ENCODE measurements at regions not wholly inside any gene's neighbourhood (a gene's known extent, or its start where the extent isn't known, plus 50 kb on each side); places are given as distances from the start of the nearest gene placed in this dataset.

GRCh38 chr5:12999667-13000066, 944.8 kb downstream of the DNAH5 start:
- Histone ChIP-seq H3K4me3 (replicated peaks; ENCODE audit: insufficient read depth, low read length) (no peak overlapping the region), H3K27ac (replicated peaks) (no peak overlapping the region), H3K27me3 (ENCODE audit: insufficient read depth, poor library complexity, severe bottlenecking) (no peaks in the 10 kb centered on the region)
- DNase-seq (ENCODE audit: low read depth in 1 of 2, low spot score in 1 of 2): no peak
- TF ChIP-seq REST (IDR thresholded peaks at IDR 0.05; ENCODE audit: insufficient replicate concordance, low read depth) (no peak), SPI1 (IDR thresholded peaks at IDR 0.05; ENCODE audit: borderline replicate concordance, low read depth) (no peak), POLR2AphosphoS5 (IDR thresholded peaks at IDR 0.05; ENCODE audit: low read depth) (no peak)
- TF ChIP-seq, protein P1, sequence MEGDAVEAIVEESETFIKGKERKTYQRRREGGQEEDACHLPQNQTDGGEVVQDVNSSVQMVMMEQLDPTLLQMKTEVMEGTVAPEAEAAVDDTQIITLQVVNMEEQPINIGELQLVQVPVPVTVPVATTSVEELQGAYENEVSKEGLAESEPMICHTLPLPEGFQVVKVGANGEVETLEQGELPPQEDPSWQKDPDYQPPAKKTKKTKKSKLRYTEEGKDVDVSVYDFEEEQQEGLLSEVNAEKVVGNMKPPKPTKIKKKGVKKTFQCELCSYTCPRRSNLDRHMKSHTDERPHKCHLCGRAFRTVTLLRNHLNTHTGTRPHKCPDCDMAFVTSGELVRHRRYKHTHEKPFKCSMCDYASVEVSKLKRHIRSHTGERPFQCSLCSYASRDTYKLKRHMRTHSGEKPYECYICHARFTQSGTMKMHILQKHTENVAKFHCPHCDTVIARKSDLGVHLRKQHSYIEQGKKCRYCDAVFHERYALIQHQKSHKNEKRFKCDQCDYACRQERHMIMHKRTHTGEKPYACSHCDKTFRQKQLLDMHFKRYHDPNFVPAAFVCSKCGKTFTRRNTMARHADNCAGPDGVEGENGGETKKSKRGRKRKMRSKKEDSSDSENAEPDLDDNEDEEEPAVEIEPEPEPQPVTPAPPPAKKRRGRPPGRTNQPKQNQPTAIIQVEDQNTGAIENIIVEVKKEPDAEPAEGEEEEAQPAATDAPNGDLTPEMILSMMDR (IDR thresholded peaks at IDR 0.05; ENCODE audit: insufficient read depth, low read length): no peak

- Histone ChIP-seq H3K27me3 (ENCODE audit: insufficient read depth, poor library complexity, severe bottlenecking) (no peaks in the 10 kb centered on the region), H3K27ac (replicated peaks) (no peak overlapping the region), H3K4me3 (replicated peaks; ENCODE audit: insufficient read depth, low read length) (no peak overlapping the region)
- TF ChIP-seq REST (IDR thresholded peaks at IDR 0.05; ENCODE audit: insufficient replicate concordance, low read depth) (no peak), SPI1 (IDR thresholded peaks at IDR 0.05; ENCODE audit: borderline replicate concordance, low read depth) (no peak), POLR2AphosphoS5 (IDR thresholded peaks at IDR 0.05; ENCODE audit: low read depth) (no peak), GABPA (IDR thresholded peaks at IDR 0.05; ENCODE audit: low read depth) (no peak)
- TF ChIP-seq, protein P1 (IDR thresholded peaks at IDR 0.05; ENCODE audit: insufficient read depth, low read length): no peak
- DNase-seq (ENCODE audit: low read depth in 1 of 2, low spot score in 1 of 2): no peak
Observed at GRCh38 chr5:12985142-12985541, 959.3 kb downstream of the DNAH5 start.

- Histone ChIP-seq H3K27ac (replicated peaks) (no peak overlapping the region), H3K4me3 (replicated peaks; ENCODE audit: insufficient read depth, low read length) (no peak overlapping the region), H3K27me3 (ENCODE audit: insufficient read depth, poor library complexity, severe bottlenecking) (no peaks in the 10 kb centered on the region)
- TF ChIP-seq REST (IDR thresholded peaks at IDR 0.05; ENCODE audit: insufficient replicate concordance, low read depth) (no peak), POLR2AphosphoS5 (IDR thresholded peaks at IDR 0.05; ENCODE audit: low read depth) (no peak), SPI1 (IDR thresholded peaks at IDR 0.05; ENCODE audit: borderline replicate concordance, low read depth) (no peak), GABPA (IDR thresholded peaks at IDR 0.05; ENCODE audit: low read depth) (no peak)
- TF ChIP-seq, protein P1 (IDR thresholded peaks at IDR 0.05; ENCODE audit: insufficient read depth, low read length): no peak
- no peak for DNase-seq (ENCODE audit: low read depth in 1 of 2, low spot score in 1 of 2)
Observed at GRCh38 chr5:12974856-12975255, 969.6 kb downstream of the DNAH5 start.
